GM19452 (cell line): ENCODE measurements at regions not wholly inside any gene's neighbourhood (a gene's known extent, or its start where the extent isn't known, plus 50 kb on each side); places are given as distances from the start of the nearest gene placed in this dataset.
A peak's percentile ranks its signal among the peaks of the same experiment; 100 is the strongest.
"Not testable (repeated sequence)": the region's sequence is repeated elsewhere in the genome, so short reads cannot be mapped to it uniquely, and the experiment has no call there.

ENCODE experiments used
- ATAC-seq: cut with Tn5 transposase; IDR thresholded peaks from one replicate; pipeline ENCODE4 v1.9.1; 2021; ENCODE audit not compliant: unreplicated experiment

- ATAC-seq, result no peak
Observed at GRCh38 chr13:61358599-61358998, 57.0 kb downstream of the PCDH20 start.

GRCh38 chr13:61350341-61350740 is 65.3 kb downstream of the PCDH20 start:
- ATAC-seq, result no peak

DNA sequence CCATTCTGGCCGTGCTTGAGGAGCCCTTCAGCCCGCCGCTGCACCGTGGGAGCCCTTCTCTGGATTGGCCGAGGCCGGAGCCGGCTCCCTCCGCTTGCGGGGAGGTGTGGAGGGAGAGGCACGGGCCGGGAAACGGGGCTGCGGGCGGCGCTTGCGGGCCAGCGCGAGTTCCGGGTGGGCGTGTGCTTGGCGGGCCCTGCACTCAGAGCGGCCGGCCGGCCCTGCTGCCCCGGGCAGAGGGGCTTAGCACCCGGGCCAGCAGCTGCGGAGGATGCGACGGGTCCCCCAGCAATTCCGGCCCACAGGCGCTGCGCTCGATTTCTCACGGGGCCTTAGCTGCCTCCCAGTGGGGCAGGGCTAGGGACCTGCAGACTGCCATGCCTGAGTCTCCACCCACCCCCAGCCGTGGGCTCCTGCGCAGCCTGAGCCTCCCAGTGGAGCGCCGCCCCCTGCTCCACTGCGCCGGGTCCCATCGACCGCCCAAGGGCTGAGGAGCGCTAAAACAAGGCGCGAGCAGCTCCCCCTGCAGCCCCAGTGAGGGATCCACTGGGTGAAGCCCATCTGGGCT is 76.5 kb downstream of the PCDH20 start:
- no peak for ATAC-seq

GRCh38 chr13:61316647-61317046 is 99.0 kb downstream of the PCDH20 start:
- no peak for ATAC-seq

- no peak for ATAC-seq
Observed at GRCh38 chr13:61294467-61295191, 121.0 kb downstream of the PCDH20 start.

DNA sequence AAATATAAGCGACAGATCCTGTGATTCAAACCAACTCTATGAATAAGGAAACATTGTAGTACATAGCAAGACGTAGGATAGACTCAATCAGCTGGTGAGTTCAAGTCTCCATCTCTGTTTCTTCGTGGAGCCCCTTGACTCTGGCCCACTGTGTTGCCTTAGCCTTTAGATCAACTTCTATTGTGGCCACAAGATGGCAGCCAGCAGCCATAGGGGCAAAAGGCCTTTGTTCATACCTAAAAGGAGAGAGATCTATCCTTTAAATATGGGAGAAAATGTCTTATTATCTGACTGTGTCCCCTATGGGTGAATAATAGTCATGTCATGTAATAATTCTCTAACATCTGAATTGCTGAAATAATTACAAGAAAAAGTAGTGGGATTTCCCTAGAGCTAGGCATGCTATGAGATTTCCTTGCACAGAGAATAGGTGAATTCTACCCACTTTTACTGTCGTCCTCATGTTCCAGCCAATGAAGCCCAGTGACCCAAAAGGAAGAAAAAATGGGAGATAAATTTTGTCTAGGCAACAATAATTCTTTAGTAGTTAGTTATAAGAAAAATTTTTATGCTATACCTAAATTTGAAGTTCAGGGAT is 129.4 kb downstream of the PCDH20 start:
- ATAC-seq, result no peak

DNA sequence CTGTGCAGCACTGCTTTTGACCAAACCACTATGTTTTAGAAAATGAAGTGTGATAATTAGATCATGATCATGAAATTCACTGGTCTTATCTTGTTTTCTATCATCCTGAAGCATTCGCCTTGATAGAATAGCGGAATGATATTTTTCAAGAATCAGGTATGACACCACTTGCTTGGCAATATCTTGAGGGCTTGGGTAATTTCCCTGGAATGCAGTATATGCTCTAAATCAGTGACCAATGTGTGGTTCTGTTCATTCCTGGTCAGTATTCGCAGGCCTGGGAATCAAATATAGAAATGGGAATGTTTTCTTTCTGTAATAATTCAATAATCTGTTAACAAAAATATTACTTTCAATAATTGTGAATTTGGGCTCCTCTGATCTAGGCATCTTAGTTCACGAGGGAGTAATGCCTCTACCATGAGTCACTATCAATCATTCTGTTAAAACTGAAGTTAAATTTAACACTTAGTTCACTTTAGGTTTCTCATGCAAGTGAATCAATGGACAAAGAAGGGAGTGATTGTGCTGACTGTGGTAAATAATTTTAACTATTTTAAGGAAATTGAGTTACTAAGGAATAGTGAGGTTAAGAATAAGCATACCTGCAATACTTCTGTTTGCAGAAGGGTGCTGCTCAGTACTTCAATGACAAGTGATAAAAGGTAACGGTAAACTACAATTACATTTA is 137.9 kb downstream of the PCDH20 start:
- ATAC-seq, result no peak

GRCh38 chr13:61277088-61277487 is 138.6 kb downstream of the PCDH20 start:
- no peak for ATAC-seq

DNA sequence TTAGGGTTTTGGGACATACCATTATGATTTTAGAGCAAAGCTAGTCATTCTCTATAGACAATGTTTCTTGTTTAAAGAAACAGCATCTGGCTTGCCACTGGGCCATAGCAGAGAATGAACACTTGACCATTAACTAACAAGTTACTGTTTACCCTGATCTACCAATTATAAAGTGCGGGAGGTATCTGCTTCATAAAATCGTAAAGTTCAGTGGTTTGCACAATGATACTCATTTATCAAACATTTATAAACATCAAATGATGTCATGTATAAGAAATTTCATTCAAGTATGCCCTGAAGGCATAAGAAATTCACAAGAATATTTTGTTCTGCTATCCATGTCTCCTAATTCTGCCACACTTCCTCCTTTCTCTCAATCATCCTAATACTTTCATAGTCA is 139.2 kb downstream of the PCDH20 start:
- no peak for ATAC-seq

DNA sequence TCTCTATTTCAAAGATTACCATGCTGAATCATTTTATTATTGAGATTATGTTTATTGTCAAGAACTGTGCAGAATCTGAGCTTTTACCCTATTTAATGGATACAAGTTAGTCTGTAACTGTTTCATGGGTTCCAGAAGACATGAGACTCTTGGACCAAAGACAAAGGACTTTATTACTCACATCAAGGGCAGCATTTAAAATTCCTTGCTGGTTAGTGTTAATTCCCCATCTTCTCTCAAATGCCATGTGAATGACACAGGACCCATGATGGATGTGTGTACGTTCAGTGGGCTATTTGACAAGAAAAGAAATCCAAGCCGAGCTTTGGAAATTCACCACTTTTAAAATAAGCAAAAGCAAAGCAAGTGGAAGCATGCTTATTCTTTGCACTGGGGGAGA is 139.9 kb downstream of the PCDH20 start:
- ATAC-seq, result no peak

GRCh38 chr13:61275251-61275650 is 140.4 kb downstream of the PCDH20 start:
- ATAC-seq, result no peak

- ATAC-seq, result not testable (repeated sequence)
Observed at GRCh38 chr13:61266896-61267295, 148.8 kb downstream of the PCDH20 start.

DNA sequence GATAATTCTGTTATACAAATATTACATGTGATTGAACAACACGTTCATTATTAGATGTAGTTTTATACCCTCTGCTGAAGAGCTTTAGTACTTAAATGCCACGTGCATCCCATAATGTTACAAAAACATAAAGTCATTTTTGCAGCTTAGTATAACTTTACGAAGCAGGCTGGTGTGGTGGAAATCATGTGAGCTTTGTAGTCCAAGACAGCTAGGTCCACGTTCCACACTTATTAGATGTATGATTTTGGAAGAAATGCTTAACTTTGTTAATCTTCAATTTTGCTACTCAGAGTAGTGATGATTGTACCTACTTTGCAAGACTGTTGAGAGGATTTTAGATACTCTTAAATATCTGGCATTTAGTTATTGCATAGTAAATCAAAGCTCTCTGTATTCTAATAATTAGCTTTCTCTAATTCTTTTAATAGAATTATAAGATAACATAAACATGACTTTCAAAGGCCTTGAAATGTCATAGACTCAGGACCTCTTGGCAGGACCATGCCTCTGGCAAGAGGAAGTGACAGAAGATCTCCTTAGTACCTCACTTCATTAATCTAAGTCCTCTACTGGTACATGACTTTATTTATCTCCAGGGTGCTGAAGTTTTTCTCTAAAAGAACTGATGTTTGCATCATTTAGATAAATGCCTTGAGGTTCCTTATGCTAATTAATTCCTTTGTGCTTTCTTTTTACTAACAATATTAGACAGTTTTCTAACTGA is 153.7 kb downstream of the PCDH20 start:
- ATAC-seq, result no peak

GRCh38 chr13:61258185-61258584 is 157.5 kb downstream of the PCDH20 start:
- ATAC-seq, result no peak

DNA sequence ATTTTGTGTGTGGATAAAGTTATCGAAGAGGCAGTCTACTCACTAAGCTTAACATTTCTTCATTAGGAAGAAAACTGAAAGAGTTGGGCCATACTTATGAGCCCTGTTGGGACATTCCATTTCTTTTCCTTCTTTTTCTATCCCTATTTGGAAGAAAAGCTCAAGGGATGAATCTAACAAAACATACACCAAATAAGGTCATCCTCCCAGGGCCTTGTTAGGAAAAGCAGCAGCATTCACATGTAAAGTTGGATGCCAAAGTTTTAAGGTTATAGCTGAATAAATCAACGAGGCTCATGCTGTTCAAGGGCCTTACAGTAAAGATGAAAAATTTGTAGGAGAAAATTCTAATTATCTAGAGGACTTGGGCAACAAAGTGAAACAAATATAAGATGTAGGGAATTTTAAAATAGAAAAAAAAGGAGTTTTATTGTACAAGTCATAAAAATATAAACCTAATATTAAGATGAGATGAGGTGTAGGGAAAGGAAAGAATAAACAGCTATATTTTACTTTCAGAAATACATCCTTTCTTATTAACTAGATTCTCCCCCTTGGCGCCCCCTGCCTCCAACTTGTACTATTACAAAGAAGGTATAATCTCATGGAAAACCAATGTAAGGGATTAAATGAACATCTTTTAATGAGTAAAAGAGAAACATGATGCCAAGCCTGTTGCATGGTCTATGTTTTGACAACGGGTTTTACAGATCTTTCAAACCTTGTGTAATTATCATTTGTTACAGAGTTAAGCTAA is 160.4 kb downstream of the PCDH20 start:
- ATAC-seq, result no peak

GRCh38 chr13:61253105-61253877 is 162.4 kb downstream of the PCDH20 start:
- no peak for ATAC-seq

GRCh38 chr13:61252213-61252612 is 163.4 kb downstream of the PCDH20 start:
- ATAC-seq, result no peak

GRCh38 chr13:61247149-61247936 is 168.3 kb downstream of the PCDH20 start:
- ATAC-seq, result peak; percentile 67

GRCh38 chr13:61246351-61246750 is 169.3 kb downstream of the PCDH20 start:
- ATAC-seq, result no peak
